TTC549 (cell line): ENCODE measurements at regions not wholly inside any gene's neighbourhood (a gene's known extent, or its start where the extent isn't known, plus 50 kb on each side); places are given as distances from the start of the nearest gene placed in this dataset.
"Not testable (repeated sequence)": the region's sequence is repeated elsewhere in the genome, so short reads cannot be mapped to it uniquely, and the experiment has no call there.

ENCODE experiments used
- FAIRE-seq: peaks from 2 replicates; lab custom pipeline; 2012; peaks lifted over from hg19 to GRCh38; lab: Jason Lieb, UNC

DNA sequence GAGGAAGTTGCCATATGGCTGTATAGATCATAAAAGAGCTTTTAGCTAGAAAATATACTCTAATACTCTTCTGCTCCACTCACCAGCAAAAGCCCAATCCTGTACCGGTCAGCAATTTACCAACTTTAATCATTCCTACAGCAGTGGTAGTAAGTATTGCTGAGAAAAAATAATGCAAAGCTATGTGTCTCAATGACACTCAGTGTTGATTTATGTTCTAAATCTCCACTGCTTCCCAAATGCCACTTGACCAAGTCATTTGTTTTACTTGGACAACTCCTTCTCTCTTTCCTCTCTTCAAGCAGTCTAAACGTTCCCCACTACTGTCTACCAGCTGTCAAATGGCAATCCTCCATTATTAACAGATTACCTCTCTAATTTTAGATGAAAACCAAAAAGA lies 201.8 kb upstream of the GK2 start:
- no peak for FAIRE-seq

DNA sequence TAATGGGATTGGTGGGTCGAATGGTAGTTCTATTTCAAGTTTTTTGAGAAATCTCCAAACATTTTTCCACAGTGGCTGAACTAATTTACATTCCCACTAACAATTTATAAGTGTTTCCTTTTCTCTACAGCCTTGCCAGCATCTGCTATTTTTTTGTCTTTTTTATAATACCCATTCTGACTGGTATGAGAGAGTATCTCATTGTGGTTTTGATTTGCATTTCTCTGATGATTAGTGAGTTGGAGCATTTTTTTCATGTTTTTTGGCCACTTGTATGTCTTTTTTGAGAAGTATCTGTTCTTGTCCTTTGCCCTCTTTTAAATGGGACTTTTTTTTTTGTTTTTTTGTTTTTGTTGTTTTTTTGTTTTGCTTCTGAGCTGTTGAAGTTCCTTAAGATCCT lies 200.0 kb upstream of the GK2 start:
- no peak for FAIRE-seq

DNA sequence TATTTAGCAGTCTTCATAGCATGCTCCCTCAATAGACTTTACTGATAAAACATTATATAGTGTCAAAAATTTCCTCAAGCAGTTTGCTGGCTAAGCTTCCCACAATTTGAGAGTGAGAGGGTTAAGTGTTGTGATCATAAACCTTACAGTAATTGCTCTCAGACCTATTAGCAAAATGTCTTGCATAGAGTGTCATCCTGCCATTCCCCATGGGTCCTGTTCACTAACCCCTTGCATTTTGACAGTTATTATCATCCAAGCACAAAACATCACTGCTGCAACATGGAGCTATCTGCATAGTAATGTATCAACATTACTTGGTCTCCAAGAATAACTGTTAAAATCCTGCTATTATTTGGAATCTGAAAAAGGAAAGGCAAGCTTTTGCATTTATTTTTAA lies 196.1 kb upstream of the GK2 start:
- FAIRE-seq = no peak

DNA sequence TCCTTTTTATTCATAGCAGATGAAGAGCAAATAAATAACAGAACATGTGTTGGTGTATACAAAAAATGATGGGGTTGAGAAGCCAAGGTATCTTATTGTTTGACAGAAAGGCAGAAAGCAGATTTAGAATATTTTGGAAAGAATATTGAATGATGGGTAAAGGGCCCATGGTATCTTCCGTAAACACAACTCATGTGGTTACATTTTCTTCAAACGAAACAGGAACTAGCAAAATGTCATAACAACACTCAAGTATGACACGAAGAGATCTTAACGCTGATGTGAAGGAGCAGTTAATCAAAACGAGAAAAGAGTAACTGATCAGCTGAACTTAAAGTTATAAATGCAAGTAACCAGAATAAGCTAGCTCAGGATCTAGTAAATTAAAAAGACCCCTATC lies 195.7 kb upstream of the GK2 start:
- FAIRE-seq = no peak

DNA sequence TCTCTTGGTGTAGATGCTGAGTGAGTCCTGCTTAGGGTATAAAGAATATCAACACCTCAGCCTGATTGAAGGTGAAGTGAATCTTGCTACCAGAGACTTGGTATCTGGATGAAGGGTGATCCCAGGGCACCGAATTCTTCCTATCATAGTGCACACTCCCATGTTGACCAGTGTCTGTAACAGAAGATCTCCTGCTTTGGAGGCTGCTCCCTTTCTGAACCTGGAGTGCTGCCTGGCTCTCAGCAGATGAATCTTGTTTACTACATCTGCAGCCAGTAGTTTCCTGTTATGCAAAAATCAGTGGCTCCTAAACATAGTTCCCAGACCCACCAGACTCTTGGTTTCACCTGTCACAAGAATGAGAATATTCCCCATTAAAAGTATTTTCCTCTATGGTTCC lies 191.7 kb upstream of the GK2 start:
- FAIRE-seq = no peak

DNA sequence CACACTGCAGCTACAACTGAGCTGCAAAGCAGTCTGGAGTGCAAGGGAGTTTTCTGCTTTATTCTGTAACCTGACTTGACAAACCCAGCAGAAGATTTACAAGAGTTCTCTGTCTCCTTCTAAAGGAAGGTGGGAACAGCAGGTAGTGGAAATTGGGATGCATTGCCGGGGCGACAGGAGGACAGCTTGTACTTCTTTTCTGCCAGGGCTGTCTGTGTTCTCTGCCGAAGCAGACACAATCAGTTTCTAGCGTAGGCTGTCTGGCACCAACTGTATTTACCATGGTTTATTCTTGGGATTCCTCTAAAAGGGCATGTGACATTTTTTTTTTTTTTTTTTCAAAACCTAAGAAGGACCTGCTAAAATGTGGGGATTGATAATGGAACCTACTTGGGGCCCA lies 190.8 kb upstream of the GK2 start:
- no peak for FAIRE-seq

DNA sequence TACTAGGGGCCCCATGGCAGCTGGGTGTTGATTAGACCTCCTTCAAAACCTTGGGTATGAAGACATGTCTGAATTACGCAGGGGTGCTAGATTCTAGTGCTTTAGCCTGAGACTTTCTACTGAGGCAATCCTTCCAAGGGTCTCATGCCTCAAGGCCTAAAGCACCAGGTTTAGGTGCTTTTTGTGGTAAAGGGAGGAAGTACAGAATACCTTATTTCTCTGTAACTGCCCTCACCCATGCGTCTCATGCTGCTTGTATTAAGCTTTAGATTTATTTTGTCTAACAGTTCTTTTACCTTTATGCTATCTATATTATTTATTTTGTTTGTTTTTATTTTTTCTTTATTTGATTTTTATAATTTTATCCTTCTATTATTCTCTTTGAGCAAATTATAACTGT lies 190.2 kb upstream of the GK2 start:
- FAIRE-seq = no peak

DNA sequence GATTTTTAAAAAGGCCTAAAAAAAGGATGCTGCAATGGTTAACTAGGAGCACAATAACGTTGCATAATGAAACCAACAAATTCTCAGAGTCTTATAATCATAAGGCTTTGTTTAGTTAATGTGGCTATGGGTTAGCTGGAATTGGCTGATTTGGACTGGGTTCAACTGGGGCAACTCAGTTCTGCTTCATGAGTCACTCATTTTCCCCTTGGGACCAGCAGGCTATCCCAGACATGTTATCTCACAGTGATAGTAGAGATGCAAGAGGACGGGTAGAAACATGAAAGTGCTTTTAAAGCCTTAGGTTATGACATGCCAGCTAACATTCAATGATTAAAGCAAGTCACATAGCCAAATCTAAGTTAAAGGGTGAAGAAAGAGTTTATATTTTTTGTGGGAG lies 189.2 kb upstream of the GK2 start:
- no peak for FAIRE-seq

DNA sequence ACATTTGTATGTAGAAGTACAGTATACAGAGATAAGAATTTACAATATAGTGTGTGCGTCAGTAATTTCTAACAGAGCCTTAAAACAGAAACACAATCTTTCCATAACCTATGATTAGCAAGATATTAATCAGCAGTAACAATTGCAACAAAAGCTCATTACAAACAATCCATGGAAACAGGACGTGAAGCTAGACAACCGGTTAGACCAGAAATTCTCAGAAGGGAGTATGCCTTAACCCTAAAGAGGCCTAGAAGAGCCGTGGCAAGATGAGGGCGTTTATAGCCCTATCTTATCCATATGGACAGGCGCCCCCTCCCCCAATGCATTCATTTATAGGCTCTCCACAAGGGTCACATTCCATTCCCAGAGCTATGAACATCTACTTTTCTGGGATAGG lies 184.2 kb upstream of the GK2 start:
- FAIRE-seq = not testable (repeated sequence)

DNA sequence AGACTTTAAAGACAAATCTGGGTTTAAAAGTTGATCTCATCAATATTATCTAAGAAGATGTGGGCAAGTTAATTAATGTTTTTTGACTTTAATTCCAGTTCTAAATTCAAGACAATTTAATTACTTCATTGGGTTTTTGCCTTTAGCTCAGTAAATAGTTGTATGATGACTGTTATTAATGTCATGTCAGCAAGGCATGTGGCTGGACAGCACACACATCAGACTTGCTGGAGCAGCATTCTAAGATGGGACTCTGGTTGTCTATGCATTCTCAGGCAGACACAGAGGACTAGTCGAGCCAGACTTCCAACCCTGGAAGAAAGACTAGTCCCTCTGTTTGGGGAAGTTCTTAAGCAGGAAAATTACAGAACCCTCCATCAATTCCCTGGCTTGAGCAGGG lies 180.7 kb upstream of the GK2 start:
- FAIRE-seq = no peak

DNA sequence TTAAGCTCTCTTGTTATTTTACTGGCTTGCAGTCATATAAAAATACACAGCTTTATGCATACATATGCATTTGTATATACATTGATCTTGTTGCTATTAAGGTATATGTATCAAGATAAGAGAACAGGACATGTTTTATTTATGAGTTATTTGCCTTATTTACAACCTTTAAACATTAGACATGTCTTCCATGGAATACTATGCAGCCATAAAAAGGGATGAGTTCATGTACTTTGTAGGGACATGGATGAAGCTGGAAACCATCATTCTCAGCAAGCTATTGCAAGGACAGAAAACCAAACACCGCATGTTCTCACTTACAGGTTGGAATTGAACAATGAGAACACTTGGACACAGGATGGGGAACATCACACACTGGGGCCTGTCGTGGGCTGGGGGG lies 179.2 kb upstream of the GK2 start:
- FAIRE-seq = not testable (repeated sequence)

DNA sequence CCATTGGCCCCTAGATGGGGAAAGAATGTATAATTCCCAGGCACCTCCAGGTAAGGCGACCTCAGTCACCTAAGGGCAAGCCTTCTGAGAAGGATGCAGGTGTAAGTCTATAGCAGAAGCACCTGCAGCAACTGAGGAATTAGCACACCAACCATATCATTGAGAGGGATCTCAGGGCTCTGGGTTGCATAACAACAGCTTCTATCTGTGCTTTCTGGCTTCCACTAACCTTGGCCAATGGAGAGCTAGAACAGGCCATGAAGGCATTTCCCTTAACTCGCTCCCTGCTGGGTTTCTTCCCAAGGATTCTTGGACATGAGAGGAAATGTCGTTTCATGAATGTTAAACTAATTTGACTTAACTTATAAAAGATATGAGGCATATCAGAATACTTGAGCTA lies 177.8 kb upstream of the GK2 start:
- FAIRE-seq = no peak

DNA sequence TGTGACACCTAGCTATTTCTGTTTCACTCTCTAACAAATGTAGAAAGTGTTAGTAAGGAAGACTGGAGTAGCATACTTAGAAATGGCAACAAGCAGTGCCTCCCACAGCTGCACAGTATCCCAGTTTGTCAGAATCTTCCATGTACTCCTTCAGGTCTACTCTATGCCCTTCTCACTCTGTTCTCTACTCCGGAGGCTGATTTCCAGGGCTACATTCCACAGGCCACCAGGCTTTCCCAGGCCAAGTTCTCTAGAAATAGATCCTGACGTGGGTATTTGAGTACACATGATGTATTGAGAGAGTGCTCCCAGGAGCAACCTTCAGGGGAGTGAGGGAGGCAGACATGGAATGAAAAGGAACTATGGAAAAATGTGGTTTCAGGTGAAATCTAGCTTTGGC lies 177.3 kb upstream of the GK2 start:
- no peak for FAIRE-seq

DNA sequence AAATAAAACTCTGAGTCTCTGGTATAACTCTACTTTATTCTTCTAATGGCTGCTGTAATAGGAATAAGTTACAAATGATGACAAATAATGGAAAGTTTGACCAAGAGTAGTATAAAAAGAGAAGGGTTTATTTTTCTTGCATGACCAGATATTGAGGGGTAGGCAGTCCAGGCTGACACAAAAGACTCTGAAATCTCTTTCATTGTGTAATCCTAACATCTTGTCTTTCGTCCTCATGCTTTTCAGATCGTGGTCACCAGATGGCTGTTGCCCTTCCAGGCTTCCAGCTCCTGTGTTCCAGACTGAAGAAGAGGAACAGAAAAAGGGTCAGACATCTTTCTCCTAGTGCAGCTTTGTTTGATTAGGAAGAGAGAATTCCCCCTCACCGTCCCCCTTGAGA lies 176.9 kb upstream of the GK2 start:
- no peak for FAIRE-seq

DNA sequence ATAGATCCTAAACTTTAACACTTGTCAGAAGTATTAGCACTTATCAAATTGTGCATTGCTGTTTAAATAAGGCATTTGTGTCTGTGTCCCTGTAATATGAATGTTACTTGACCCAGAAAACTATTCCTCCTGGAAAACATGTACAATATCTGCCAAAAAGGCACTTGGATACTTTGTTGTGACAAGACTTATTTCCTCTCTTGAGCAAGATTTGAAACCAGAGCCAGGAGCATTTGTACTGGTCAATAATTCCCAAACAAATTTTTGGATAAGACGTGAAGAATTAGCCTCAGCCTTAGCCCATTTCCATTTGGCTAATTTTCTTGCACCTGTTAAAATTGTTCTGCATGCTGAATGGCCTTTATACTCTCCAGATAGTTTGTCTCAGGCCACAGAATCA lies 176.3 kb upstream of the GK2 start:
- FAIRE-seq = no peak

DNA sequence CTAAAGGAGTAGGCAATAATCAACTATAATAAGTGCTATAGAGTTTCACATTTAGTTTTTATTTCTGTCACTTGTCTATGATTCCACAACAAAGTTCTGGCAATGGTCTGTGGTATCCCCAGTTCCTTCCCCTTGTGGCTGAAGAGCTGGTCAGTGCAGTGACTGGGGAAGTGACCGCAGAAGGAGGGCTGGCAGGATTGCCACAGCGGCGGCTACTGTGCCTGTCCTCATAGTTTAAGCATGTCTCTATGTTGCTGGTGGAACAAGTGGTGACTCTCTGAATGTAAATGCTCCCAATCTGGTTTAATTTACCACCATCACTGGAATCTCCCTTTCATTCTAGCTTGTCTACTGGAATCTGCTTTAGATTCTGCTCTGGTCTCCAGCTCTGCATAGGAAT lies 170.6 kb upstream of the GK2 start:
- FAIRE-seq = no peak

DNA sequence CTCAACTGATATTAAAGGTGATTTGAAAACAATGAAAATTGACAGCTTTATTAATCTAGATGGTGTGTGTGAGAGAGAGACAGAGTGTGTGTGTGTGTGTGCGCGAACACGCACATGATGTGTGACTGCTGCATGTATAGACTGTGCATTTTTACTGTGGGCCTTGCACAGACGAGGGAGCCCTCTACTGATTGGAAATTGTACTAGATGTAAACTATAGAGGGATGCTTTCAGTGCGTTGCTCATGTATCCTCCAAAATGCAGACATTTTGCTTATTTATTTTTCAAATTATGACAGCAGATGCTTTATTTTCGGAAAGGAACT lies 168.4 kb upstream of the GK2 start:
- FAIRE-seq = no peak

DNA sequence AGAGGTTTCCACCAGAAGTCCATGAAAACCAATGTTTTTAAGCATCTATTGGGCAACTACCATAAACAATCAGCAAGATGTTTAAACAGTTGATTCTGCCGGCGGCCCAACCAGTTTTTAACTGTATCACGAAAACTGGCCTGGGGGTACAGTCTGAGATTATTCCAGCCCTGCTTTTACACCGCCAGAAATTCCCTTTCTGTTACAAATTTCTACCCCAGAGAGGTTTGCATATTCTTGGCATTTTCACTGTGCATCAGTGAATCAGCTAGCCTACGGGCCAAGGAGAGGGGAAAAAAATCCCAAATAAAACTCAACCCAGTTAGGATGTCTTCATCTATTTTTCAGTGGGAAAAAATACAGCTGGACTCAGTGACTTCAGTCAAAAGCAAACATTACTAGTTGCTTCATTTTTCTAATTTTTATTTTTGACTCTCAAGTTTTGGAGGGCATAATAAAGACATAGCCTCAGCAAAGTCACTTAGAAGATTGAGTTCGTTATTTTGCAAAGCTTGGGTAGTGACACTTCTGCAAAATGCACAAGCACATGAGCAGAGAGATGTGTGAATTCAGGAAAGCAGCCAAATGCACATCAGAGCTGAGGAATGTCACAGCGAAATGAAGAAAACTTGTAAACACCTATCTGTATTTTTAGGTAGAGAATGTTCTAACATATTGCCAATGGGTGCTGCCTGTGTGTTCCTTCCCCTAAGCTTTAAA lies 167.8 kb upstream of the GK2 start:
- FAIRE-seq = no peak

DNA sequence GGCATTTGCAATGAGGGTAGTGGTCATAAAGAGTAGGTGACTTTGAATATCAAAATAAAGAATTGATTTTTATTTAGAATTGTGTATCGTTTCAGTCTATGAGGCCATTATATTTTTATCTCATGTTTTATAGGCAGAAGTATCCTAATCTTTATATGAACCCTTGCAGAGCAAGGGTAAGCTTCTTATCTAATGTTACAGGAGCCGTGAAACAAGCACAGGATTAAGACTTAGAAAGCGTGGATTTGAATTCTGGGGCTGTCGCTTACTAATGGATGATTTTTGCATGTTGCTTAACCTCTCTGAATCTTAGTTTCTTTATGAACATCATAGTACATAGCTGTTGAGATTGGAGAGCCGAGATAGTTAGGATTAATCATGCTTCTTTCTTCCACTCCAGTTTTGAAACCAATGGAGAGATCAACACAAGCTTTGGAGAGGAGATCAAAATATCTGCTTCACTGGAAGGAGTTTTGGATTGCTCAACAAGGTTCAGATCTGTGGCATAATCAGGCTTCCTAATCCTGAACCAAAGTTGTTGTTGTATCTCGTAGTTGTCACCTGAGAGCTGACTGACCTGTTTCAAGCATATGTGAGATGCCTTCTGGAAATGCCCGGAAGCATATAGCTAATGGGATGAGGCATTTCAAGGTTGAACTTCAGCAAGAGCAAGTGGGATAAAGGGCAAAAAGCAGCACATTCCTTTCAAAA lies 166.9 kb upstream of the GK2 start:
- FAIRE-seq = no peak

DNA sequence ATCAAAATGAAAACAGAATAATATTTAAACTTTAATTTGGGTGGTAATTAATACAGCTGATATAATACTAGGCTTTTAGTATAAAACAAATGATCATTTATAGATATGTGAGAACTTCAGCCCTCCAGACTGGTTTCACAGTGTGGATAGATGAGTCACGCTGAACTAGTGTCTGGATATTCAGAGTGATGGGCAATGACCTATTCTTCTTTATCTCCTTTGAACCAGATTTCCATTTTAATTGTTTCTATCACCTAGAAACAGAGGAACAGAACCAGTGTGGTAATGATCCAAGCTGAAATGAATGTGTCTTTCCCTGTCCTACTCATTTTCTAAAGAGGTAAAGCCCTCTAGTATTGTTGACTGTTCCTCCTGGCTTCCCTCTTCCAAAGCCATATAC lies 155.2 kb upstream of the GK2 start:
- no peak for FAIRE-seq

DNA sequence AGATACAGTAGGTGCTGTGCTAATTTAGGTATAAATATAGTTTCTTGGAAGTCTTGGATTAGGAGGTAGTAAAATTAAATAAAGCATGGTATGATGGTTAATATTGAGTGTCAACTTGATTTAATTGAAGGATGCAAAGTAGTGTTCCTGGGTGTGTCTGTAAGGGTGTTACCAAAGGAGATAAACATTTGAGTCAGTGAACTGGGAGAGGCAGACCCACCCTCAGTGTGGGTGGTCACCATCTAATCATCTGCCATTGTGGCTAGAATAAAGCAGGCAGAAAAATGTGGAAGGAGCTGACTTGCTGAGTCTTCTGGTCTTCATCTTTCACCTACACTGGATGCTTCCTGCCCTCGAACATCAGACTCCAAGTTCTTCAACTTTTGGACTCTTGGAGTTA lies 153.7 kb upstream of the GK2 start:
- no peak for FAIRE-seq

DNA sequence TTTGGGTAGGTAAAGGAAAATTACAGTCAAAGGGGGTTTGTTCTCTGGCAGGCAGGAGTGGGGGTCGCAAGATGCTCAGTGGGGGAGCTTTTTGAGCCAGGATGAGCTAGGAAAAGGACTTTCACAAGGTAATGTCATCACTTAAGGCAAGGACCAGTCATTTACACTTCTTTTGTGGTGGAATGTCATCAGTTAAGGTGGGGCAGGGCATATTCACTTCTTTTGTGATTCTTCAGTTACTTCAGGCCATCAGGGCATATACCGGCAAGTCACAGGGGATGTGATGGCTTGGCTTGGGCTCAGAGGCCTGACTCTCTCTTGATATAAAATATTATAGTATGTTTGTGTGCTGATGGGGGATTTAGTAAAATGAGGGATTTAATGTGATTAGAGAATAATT lies 151.4 kb upstream of the GK2 start:
- FAIRE-seq = not testable (repeated sequence)

DNA sequence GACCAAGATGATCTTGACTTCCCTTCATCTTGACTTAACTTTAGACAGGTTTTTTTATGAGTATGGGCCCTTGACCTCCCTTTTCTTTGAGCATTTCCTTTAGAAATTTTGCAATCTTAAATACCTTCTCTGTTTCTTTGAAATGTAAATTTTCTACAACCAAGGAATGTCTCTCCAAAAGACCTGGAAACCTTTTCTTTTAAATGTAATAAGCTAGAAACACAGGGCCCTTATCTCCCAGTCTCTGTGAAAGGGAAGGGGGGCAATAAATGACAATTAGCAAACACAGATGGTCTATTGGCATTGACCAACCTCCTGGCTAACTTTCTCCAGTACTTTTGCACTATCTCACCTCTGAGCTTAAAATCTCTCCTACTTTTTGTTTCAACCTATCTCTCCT lies 144.3 kb upstream of the GK2 start:
- no peak for FAIRE-seq

DNA sequence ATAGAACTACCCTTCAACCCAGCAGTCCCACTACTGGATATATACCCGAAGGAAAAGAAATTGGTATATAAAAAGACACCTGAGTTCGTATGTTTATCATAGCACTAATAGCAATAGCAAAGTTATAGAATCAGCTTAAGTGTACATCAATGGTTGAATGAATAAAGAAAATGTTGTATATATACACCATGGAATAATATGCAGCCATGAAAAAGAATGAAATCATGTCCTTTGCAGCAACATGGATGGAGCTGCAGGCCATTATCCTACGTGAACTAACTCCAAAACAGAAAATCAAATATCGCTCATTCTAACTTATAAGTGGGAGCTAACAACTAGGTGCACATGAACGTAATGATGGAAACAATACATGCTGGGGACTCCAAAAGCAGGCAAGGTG lies 143.5 kb upstream of the GK2 start:
- no peak for FAIRE-seq

DNA sequence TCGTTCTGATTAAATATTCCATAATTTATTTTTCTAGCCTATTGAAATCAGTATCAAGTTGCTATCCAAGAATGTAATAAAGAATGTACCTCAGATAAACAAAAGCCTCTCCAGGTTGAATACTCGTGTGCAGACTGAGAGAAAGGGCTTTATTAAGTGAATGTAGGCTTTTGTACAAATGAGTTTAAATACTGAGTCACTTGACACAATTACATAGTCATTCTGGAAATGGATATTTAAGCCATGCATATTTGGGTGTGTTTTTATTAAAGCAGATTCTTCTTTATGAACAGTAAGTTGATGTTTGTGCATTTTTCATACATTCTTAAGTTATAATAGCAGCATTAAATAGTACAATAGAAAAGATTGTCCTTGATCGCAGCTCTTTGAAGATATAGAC lies 139.8 kb upstream of the GK2 start:
- FAIRE-seq = no peak
